BJ (cell line): ENCODE measurements at regions not wholly inside any gene's neighbourhood (a gene's known extent, or its start where the extent isn't known, plus 50 kb on each side); places are given as distances from the start of the nearest gene placed in this dataset.

Experiments used
- CTCF ChIA-PET: fragments of 350-600 bp; formaldehyde crosslinking; extraction: SDS; loops from one replicate; lab custom pipeline; 2021; ENCODE audit warnings: antibody characterized with exemption, inconsistent platforms; lab: Yijun Ruan, JAX
- POLR2A ChIA-PET: fragments of 300-600 bp; sonication (Branson Sonifier 250); formaldehyde crosslinking; extraction: SDS; loops from one replicate; lab custom pipeline; 2021; ENCODE audit warnings: antibody characterized with exemption; lab: Charles Lee
- DNase-seq: peaks from one replicate; pipeline ENCODE4 v3.0.0-alpha.2; 2011; ENCODE audit warnings: low read depth
- H3K27me3 ChIP-seq: 2 replicates; pipeline ENCODE4 v1.6.0; 2011; ENCODE audit warnings: low read length; ENCODE audit not compliant: control insufficient read depth, insufficient read depth
- H3K36me3 ChIP-seq: 2 replicates; pipeline ENCODE4 v1.5.1; 2011; ENCODE audit warnings: low read length; ENCODE audit not compliant: control insufficient read depth, insufficient read depth
- H3K4me3 ChIP-seq: 2 replicates; pipeline ENCODE4 v1.5.1; 2011; ENCODE audit warnings: low read depth, mild to moderate bottlenecking, control low read depth, low read length
- TF ChIP-seq, protein P1 (sequence below): IDR thresholded peaks from 2 replicates; pipeline ENCODE4 v1.5.1; 2011; ENCODE audit warnings: low read depth, mild to moderate bottlenecking, control low read depth, inconsistent platforms, low read length, moderate library complexity; ENCODE audit not compliant: insufficient read depth

DNA sequence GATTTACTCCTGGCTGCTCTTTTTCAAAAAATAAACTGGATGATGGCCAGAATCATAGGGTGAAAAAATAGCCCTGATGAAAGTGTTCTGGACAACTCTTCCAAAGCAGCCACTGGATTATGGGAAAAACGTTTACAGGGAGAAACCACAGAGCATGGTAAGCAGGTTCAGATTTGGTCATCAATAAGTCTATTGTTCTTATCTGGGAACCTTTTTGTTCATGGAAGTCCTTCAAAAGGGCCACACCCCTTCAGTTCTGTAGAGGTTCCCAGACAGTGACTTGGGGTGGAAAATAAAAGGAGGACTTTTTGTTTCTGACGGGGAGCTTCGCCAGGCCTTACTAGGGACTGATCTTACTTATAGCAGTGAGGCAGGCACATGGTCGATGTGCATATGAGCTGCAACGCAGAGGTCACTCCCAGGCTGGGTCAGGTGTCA is 117.4 kb upstream of the SLC38A2 start:
- DNase-seq = no peak
- CTCF ChIA-PET = no interaction called here
- POLR2A ChIA-PET = no interaction called here
- Histone ChIP-seq H3K27me3 (no peaks in the 10 kb centered on the region), H3K4me3 (no peak overlapping the region), H3K36me3 (no peaks in the 10 kb centered on the region)
- TF ChIP-seq, protein P1, sequence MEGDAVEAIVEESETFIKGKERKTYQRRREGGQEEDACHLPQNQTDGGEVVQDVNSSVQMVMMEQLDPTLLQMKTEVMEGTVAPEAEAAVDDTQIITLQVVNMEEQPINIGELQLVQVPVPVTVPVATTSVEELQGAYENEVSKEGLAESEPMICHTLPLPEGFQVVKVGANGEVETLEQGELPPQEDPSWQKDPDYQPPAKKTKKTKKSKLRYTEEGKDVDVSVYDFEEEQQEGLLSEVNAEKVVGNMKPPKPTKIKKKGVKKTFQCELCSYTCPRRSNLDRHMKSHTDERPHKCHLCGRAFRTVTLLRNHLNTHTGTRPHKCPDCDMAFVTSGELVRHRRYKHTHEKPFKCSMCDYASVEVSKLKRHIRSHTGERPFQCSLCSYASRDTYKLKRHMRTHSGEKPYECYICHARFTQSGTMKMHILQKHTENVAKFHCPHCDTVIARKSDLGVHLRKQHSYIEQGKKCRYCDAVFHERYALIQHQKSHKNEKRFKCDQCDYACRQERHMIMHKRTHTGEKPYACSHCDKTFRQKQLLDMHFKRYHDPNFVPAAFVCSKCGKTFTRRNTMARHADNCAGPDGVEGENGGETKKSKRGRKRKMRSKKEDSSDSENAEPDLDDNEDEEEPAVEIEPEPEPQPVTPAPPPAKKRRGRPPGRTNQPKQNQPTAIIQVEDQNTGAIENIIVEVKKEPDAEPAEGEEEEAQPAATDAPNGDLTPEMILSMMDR = no peak

DNA sequence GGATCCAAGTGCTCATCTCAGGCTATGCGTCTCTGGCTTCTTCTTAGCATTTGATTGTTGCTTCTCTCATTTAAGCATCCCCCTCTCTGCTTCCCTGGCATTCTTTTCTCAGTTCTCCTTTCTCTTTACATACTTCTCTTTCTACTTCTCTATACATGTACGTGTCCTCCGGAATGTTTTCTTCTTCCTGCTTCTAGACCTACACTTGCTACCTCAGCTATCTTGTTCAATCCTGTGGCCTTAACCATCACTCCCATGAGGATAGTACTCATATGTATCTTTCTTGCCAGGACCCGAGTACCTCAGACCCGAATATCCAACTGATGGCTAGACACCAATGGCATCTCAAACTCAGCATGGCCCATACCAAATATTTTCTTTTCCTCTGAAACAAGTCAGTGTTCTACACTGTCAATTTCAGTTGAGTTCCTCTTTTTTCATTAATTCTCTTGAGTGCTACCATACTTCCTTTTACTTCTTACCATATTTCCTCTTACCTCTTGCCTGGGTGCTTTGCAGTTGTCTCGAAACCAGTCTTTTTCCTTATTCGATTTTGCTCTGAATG is 115.1 kb upstream of the SLC38A2 start:
- no peak overlapping the region for H3K4me3 ChIP-seq
- H3K36me3 ChIP-seq = no peaks in the 10 kb centered on the region
- H3K27me3 ChIP-seq = no peaks in the 10 kb centered on the region
- DNase-seq = no peak
- ChIA-PET POLR2A (no interaction called here), CTCF (no interaction called here)
- TF ChIP-seq, protein P1 = no peak

DNA sequence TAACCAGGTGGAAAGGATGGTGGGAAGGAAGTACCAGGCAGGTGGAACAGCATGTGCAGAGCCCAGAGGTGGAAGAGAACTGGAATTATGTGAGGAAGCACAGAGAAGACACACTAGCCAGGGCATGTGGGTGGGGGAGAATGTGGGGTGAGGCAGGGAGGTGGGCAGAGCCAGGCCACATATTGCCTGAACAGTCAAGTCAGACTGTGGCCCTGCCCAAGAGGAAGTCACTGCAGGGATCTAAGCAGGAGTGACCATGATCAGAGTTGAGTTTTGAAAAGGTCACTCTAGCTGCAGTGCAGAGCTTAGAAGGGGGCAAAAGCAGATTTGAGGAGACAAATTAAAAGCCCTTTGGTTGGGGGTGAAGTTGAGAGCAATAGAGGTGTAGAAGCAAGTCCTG is 114.0 kb upstream of the SLC38A2 start:
- H3K36me3 ChIP-seq = no peaks in the 10 kb centered on the region
- no peak overlapping the region for H3K4me3 ChIP-seq
- TF ChIP-seq, protein P1 = no peak
- H3K27me3 ChIP-seq = no peaks in the 10 kb centered on the region
- CTCF ChIA-PET = no interaction called here
- POLR2A ChIA-PET = no interaction called here
- no peak for DNase-seq

DNA sequence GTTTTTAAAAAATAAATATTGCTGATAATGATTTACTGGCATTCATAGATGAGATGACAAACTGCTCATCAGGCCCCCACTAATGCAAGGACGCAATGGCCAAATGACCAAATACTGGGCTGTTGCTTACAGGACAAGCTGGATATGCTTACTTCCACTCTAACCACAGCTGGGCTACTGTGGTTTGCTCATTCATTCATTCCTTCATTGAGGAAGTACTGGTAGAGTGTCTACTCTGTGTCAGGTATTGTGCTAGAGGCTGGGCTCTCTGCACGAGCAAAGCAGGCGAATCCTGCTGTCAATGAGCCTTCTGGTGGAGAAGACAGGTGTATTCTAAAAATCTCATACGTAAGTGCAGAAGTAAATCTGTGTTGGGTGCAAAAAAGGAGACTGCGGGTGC is 113.3 kb upstream of the SLC38A2 start:
- TF ChIP-seq, protein P1 = no peak
- H3K36me3 ChIP-seq = no peaks in the 10 kb centered on the region
- H3K4me3 ChIP-seq = no peak overlapping the region
- CTCF ChIA-PET = no interaction called here
- POLR2A ChIA-PET = no interaction called here
- DNase-seq = no peak
- H3K27me3 ChIP-seq = no peaks in the 10 kb centered on the region

DNA sequence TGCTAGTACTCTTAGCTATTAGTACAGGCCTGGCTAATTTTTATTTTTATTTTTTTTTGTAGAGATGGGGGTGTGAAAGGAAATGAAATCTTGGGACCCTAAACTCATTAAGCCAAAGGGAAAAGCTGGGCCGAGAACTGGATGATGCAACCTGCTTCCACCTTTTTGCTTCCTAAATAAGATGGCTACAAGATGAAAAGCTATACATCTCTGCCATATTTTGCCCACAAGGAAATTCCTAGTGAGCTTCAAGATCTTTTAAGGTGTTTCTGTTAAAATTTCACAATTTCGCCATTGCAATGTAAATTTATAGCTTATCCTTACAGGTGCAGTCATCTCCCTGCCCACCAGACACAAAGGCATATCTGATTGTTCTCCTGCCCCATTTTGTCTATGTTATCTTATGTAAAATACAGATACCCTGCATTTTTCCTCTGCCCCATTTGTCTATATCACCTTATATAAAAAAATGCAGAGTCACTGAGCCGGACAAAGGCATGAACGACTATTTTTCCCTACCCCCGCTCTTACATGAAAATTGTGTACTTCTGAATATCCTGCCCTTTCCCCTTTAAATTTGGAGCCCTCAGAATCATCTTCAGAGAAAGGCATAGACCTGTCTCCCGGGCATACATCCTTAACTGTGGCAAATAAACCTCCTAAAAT is 112.0 kb upstream of the SLC38A2 start:
- no peak for DNase-seq
- ChIA-PET CTCF (interaction anchor here (0.6 to 0.8 kb wide), 4 partner anchors 8 to 490 kb away, joined by 3 to 4 read pairs (median 4); no protein-coding TSS in a partner anchor), POLR2A (no interaction called here)
- no peak overlapping the region for H3K4me3 ChIP-seq
- TF ChIP-seq, protein P1 = no peak
- H3K36me3 ChIP-seq = no peaks in the 10 kb centered on the region
- no peaks in the 10 kb centered on the region for H3K27me3 ChIP-seq
